ENCODE measurements at regions not wholly inside any gene's neighbourhood (a gene's known extent, or its start where the extent isn't known, plus 50 kb on each side); places are given as distances from the start of the nearest gene placed in this dataset.

DNA sequence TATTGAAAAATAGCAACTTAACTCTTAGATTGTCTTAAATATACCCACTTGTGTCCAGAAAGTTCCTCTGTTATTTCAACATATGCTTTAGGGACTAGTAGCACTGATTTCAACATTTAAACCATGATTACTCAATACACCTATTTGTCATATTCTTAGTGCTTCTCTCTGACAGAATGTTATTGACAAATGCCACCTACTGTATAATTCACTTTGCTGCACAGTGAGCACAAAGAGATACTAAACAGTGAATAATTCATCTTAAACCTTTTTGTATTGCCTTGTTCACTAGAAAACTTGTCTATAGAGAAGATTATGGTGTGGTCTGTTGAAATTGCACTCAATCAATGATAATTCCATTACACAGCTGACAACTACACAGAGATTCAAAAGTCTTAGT is 692.6 kb downstream of the PCDH17 start:
- no peak for TF ChIP-seq RARB (CRISPR knock-in tag; IDR thresholded peaks at IDR 0.05)
- no peak for TF ChIP-seq ESRRG (CRISPR knock-in tag; IDR thresholded peaks at IDR 0.05)

All from SK-N-SH treated with all-trans-retinoic acid at 6 μM for 48 hours (cell line).